WTC11 (cell line): ENCODE measurements at regions not wholly inside any gene's neighbourhood (a gene's known extent, or its start where the extent isn't known, plus 50 kb on each side); places are given as distances from the start of the nearest gene placed in this dataset.

ENCODE experiments used
- CTCF ChIP-seq: fragments of 200-600 bp; IDR thresholded peaks from 2 replicates; pipeline ENCODE4 v1.8.0; 2022; ENCODE audit warnings: antibody characterized with exemption
- ESRRA ChIP-seq: sonication (generic); formaldehyde crosslinking; IDR thresholded peaks from 2 replicates; pipeline ENCODE4 v1.8.1; 2022; ENCODE audit warnings: mild to moderate bottlenecking, missing genetic modification reagents, borderline replicate concordance
- JUN ChIP-seq: sonication (generic); formaldehyde crosslinking; IDR thresholded peaks from 2 replicates; pipeline ENCODE4 v1.8.0; 2023; ENCODE audit warnings: mild to moderate bottlenecking, missing genetic modification reagents
- NFYB ChIP-seq: sonication (generic); formaldehyde crosslinking; conservative IDR thresholded peaks from 2 replicates; pipeline ENCODE4 v1.8.0; 2022; ENCODE audit warnings: low read depth, missing genetic modification reagents
- NR3C1 ChIP-seq: sonication (generic); formaldehyde crosslinking; conservative IDR thresholded peaks from 2 replicates; pipeline ENCODE4 v1.8.1; 2023; ENCODE audit warnings: low read depth, mild to moderate bottlenecking, missing genetic modification reagents
- TCF7 ChIP-seq: sonication (generic); formaldehyde crosslinking; IDR thresholded peaks from 2 replicates; pipeline ENCODE4 v1.8.0; 2022; ENCODE audit warnings: mild to moderate bottlenecking, low read depth, missing genetic modification reagents, moderate library complexity
- ZNF138 ChIP-seq: sonication (generic); formaldehyde crosslinking; conservative IDR thresholded peaks from 2 replicates; pipeline ENCODE4 v1.8.1; 2022; ENCODE audit warnings: mild to moderate bottlenecking, moderate library complexity, missing genetic modification reagents
- TF ChIP-seq, protein P1 (sequence below): fragments of 250-450 bp; sonication (Bioruptor Pico); IDR thresholded peaks from 2 replicates; pipeline ENCODE4 v2.1.2; 2022; ENCODE audit warnings: mild to moderate bottlenecking, moderate library complexity
- TF ChIP-seq, protein P2 (sequence below): sonication (generic); formaldehyde crosslinking; IDR thresholded peaks from 2 replicates; pipeline ENCODE4 v1.8.0; 2022; ENCODE audit warnings: missing genetic modification reagents
- TF ChIP-seq, protein P3 (sequence below): sonication (generic); formaldehyde crosslinking; IDR thresholded peaks from 2 replicates; pipeline ENCODE4 v1.8.1; 2022; ENCODE audit warnings: low read depth, missing genetic modification reagents, borderline replicate concordance

- peak; percentile 34; the same call in 1 of the 2 replicates for TF ChIP-seq CTCF
- no peak for TF ChIP-seq TCF7 (CRISPR knock-in tag)
- no peak for TF ChIP-seq ZNF138
- no peak for TF ChIP-seq NFYB (CRISPR knock-in tag)
- no peak for TF ChIP-seq JUN (CRISPR knock-in tag)
- TF ChIP-seq NR3C1 (CRISPR knock-in tag): no peak
- TF ChIP-seq, protein P1, sequence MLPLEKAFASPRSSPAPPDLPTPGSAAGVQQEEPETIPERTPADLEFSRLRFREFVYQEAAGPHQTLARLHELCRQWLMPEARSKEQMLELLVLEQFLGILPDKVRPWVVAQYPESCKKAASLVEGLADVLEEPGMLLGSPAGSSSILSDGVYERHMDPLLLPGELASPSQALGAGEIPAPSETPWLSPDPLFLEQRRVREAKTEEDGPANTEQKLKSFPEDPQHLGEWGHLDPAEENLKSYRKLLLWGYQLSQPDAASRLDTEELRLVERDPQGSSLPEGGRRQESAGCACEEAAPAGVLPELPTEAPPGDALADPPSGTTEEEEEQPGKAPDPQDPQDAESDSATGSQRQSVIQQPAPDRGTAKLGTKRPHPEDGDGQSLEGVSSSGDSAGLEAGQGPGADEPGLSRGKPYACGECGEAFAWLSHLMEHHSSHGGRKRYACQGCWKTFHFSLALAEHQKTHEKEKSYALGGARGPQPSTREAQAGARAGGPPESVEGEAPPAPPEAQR (CRISPR knock-in tag): no peak
- no peak for TF ChIP-seq ESRRA (CRISPR knock-in tag)
- TF ChIP-seq, protein P2, sequence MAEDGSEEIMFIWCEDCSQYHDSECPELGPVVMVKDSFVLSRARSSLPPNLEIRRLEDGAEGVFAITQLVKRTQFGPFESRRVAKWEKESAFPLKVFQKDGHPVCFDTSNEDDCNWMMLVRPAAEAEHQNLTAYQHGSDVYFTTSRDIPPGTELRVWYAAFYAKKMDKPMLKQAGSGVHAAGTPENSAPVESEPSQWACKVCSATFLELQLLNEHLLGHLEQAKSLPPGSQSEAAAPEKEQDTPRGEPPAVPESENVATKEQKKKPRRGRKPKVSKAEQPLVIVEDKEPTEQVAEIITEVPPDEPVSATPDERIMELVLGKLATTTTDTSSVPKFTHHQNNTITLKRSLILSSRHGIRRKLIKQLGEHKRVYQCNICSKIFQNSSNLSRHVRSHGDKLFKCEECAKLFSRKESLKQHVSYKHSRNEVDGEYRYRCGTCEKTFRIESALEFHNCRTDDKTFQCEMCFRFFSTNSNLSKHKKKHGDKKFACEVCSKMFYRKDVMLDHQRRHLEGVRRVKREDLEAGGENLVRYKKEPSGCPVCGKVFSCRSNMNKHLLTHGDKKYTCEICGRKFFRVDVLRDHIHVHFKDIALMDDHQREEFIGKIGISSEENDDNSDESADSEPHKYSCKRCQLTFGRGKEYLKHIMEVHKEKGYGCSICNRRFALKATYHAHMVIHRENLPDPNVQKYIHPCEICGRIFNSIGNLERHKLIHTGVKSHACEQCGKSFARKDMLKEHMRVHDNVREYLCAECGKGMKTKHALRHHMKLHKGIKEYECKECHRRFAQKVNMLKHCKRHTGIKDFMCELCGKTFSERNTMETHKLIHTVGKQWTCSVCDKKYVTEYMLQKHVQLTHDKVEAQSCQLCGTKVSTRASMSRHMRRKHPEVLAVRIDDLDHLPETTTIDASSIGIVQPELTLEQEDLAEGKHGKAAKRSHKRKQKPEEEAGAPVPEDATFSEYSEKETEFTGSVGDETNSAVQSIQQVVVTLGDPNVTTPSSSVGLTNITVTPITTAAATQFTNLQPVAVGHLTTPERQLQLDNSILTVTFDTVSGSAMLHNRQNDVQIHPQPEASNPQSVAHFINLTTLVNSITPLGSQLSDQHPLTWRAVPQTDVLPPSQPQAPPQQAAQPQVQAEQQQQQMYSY (CRISPR knock-in tag): no peak
- TF ChIP-seq, protein P3, sequence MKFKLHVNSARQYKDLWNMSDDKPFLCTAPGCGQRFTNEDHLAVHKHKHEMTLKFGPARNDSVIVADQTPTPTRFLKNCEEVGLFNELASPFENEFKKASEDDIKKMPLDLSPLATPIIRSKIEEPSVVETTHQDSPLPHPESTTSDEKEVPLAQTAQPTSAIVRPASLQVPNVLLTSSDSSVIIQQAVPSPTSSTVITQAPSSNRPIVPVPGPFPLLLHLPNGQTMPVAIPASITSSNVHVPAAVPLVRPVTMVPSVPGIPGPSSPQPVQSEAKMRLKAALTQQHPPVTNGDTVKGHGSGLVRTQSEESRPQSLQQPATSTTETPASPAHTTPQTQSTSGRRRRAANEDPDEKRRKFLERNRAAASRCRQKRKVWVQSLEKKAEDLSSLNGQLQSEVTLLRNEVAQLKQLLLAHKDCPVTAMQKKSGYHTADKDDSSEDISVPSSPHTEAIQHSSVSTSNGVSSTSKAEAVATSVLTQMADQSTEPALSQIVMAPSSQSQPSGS (CRISPR knock-in tag): no peak
Measured at GRCh38 chr2:79275197-79275596, 115.6 kb upstream of the REG3A start.
